ENCODE measurements at regions not wholly inside any gene's neighbourhood (a gene's known extent, or its start where the extent isn't known, plus 50 kb on each side); places are given as distances from the start of the nearest gene placed in this dataset.
"Not testable (repeated sequence)": the region's sequence is repeated elsewhere in the genome, so short reads cannot be mapped to it uniquely, and the experiment has no call there.

DNA sequence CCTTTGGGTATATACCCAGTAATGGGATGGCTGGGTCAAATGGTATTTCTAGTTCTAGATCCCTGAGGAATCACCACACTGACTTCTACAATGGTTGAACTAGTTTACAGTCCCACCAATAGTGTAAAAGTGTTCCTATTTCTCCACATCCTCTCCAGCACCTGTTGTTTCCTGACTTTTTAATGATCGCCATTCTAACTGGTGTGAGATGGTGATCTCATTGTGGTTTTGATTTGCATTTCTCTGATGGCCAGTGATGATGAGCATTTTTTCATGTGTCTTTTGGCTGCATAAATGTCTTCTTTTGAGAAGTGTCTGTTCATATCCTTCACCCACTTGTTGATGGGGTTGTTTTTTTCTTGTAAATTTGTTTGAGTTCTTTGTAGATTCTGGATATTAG lies 583.8 kb downstream of the TBC1D22A start:
- TF ChIP-seq RCOR1 (IDR thresholded peaks at IDR 0.05; ENCODE audit: insufficient replicate concordance, low read length); POLR2A (IDR thresholded peaks at IDR 0.05; ENCODE audit: low read depth, low read length): not testable (repeated sequence)
- TF ChIP-seq, protein P1, sequence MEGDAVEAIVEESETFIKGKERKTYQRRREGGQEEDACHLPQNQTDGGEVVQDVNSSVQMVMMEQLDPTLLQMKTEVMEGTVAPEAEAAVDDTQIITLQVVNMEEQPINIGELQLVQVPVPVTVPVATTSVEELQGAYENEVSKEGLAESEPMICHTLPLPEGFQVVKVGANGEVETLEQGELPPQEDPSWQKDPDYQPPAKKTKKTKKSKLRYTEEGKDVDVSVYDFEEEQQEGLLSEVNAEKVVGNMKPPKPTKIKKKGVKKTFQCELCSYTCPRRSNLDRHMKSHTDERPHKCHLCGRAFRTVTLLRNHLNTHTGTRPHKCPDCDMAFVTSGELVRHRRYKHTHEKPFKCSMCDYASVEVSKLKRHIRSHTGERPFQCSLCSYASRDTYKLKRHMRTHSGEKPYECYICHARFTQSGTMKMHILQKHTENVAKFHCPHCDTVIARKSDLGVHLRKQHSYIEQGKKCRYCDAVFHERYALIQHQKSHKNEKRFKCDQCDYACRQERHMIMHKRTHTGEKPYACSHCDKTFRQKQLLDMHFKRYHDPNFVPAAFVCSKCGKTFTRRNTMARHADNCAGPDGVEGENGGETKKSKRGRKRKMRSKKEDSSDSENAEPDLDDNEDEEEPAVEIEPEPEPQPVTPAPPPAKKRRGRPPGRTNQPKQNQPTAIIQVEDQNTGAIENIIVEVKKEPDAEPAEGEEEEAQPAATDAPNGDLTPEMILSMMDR (conservative IDR thresholded peaks at IDR 0.05; ENCODE audit: low read depth, low read length), result not testable (repeated sequence)

Data from IMR-90 (cell line).